ENCODE measurements at regions not wholly inside any gene's neighbourhood (a gene's known extent, or its start where the extent isn't known, plus 50 kb on each side); places are given as distances from the start of the nearest gene placed in this dataset.

- Histone ChIP-seq H3K4me2 (no peak overlapping the region), H3K27ac (no peak overlapping the region), H3K4me3 (no peak overlapping the region), H3K9me3 (peaks cover 32% of the 10 kb centered on the region), H3K4me1 (no peaks in the 10 kb centered on the region)
- no peak for ATAC-seq
- FAIRE-seq: no peak
- no peak for DNase-seq (ENCODE audit: low read depth in 1 of 2, low spot score in 1 of 2)
- 9% methylated on average over 2 of the region's 2 CpGs for whole genome bisulfite sequencing (ENCODE audit: missing lambda C conversion rate)
- ChIA-PET CTCF (interaction anchor here (1.2 kb wide), 1 partner anchor 13 kb away, joined by 3 read pairs; no protein-coding TSS in a partner anchor), POLR2A (no interaction called here)
- TF ChIP-seq HOXB5 (CRISPR knock-in tag; IDR thresholded peaks at IDR 0.05) (no peak), FOSL2 (IDR thresholded peaks at IDR 0.05) (no peak), FOSL2 (CRISPR knock-in tag; IDR thresholded peaks at IDR 0.05) (no peak), ZNF302 (CRISPR knock-in tag; IDR thresholded peaks at IDR 0.05) (no peak), MAZ (IDR thresholded peaks at IDR 0.05; ENCODE audit: borderline replicate concordance, low read depth, low read length) (no peak), ATOH8 (CRISPR knock-in tag; IDR thresholded peaks at IDR 0.05; ENCODE audit: low read depth) (no peak), SMC3 (IDR thresholded peaks at IDR 0.05) (no peak), PHF8 (IDR thresholded peaks at IDR 0.05; ENCODE audit: borderline replicate concordance, low read depth) (no peak), HOXB13 (CRISPR knock-in tag; IDR thresholded peaks at IDR 0.05; ENCODE audit: low read depth) (no peak), FOXS1 (CRISPR knock-in tag; IDR thresholded peaks at IDR 0.05) (no peak), HMGXB4 (CRISPR knock-in tag; IDR thresholded peaks at IDR 0.05; ENCODE audit: borderline replicate concordance) (no peak), RAD21 (conservative IDR thresholded peaks at IDR 0.05 in 1 of 2, IDR thresholded peaks at IDR 0.05 in 1 of 2) (no peak), USF2 (IDR thresholded peaks at IDR 0.05) (no peak), FOSB (CRISPR knock-in tag; IDR thresholded peaks at IDR 0.05) (no peak), RNF2 (IDR thresholded peaks at IDR 0.05; ENCODE audit: borderline replicate concordance, low read depth) (no peak), BCL3 (IDR thresholded peaks at IDR 0.05) (no peak), ESRRA (IDR thresholded peaks at IDR 0.05; ENCODE audit: borderline replicate concordance, low read length) (no peak), TFCP2L1 (CRISPR knock-in tag; IDR thresholded peaks at IDR 0.05) (no peak)
These were observed 121.0 kb upstream of the ZNF91 start for GRCh38 chr19:23516266-23516665.

GRCh38 chr19:23515551-23515950 lies 120.3 kb upstream of the ZNF91 start:
- 0% methylated on average over 1 of the region's 1 CpG for WGBS (ENCODE audit: missing lambda C conversion rate)
- POLR2A ChIA-PET: no interaction called here
- Histone ChIP-seq H3K4me1 (no peaks in the 10 kb centered on the region), H3K9me3 (peaks cover 32% of the 10 kb centered on the region), H3K27ac (no peak overlapping the region), H3K4me2 (no peak overlapping the region), H3K4me3 (no peak overlapping the region)
- ATAC-seq (no peak), DNase-seq (ENCODE audit: low read depth in 1 of 2, low spot score in 1 of 2) (no peak), FAIRE-seq (no peak)
- TF ChIP-seq ELK1 (IDR thresholded peaks at IDR 0.05; ENCODE audit: low read depth, low read length): no peak
- no peak for TF ChIP-seq REST (IDR thresholded peaks at IDR 0.05)
- no peak for TF ChIP-seq HOXB13 (CRISPR knock-in tag; IDR thresholded peaks at IDR 0.05; ENCODE audit: low read depth)
- TF ChIP-seq RNF2 (IDR thresholded peaks at IDR 0.05; ENCODE audit: borderline replicate concordance, low read depth): no peak
- CTCF ChIA-PET: no interaction called here

All from A549 (cell line).